Ascending aorta (tissue), 2 donors: ENCODE measurements at regions not wholly inside any gene's neighbourhood (a gene's known extent, or its start where the extent isn't known, plus 50 kb on each side); places are given as distances from the start of the nearest gene placed in this dataset.

Experiments
- DNase-seq, 2 donors: peaks; one replicate each; pipeline ENCODE4 v3.0.0-alpha.2; 2019; ENCODE audit warnings: low spot score in 2 of 2
- H3K27ac ChIP-seq, 2 donors: fragments of 200-600 bp; sonication (generic); one replicate each; pipeline ENCODE4 v1.5.1; 2016 to 2017; ENCODE audit warnings: mild to moderate bottlenecking in 1 of 2
- H3K27me3 ChIP-seq: fragments of 200-600 bp; sonication (generic); one replicate; pipeline ENCODE4 v1.5.1; 2017
- H3K36me3 ChIP-seq, 2 donors: fragments of 200-600 bp; sonication (generic); one replicate each; pipeline ENCODE4 v1.5.1; 2016
- H3K4me1 ChIP-seq, 2 donors: fragments of 200-600 bp; sonication (generic); one replicate each; pipeline ENCODE4 v1.5.1; 2016 to 2017; ENCODE audit warnings: mild to moderate bottlenecking in 1 of 2
- H3K4me3 ChIP-seq, 2 donors: fragments of 200-600 bp; sonication (generic); one replicate each; pipeline ENCODE4 v1.5.1; 2016 to 2017; ENCODE audit warnings: mild to moderate bottlenecking in 1 of 2
- H3K9me3 ChIP-seq, 2 donors: fragments of 200-600 bp; sonication (generic); one replicate each; pipeline ENCODE4 v1.5.1; 2016
- CTCF ChIP-seq, 3 experiments: fragments of 200-600 bp in 2 of 3; fragments of 450-650 bp in 1 of 3; sonication (generic) in 2 of 3; IDR thresholded peaks; one replicate each; pipeline ENCODE4 v1.5.1; 2016 to 2019; ENCODE audit warnings: antibody characterized with exemption in 3 of 3, mild to moderate bottlenecking in 1 of 3, moderate library complexity in 1 of 3
- intact Hi-C: fragments of 100-400 bp; cut with DNase I; formaldehyde crosslinking; loops from one replicate; pipeline ENCODE4 v1.15.1; 2023

- Histone ChIP-seq H3K4me1 (peaks cover 0 to 3% of the 10 kb centered on the region in 2 donors), H3K4me3 (peak overlapping the region; percentile 28 to 34), H3K9me3 (no peaks in the 10 kb centered on the region), H3K27me3 (no peaks in the 10 kb centered on the region), H3K27ac (no peak overlapping the region), H3K36me3 (no peaks in the 10 kb centered on the region)
- intact Hi-C loops = no loop called here
- TF ChIP-seq CTCF (IDR thresholded peaks at IDR 0.05) = no peak
- DNase-seq = no peak
Observed at GRCh38 chr4:181006499-181007260, 1236.5 kb upstream of the TENM3 start.

- DNase-seq = no peak
- Histone ChIP-seq H3K4me1 (peaks cover 0 to 3% of the 10 kb centered on the region in 2 donors), H3K27ac (no peak overlapping the region), H3K9me3 (no peaks in the 10 kb centered on the region), H3K27me3 (no peaks in the 10 kb centered on the region), H3K4me3 (no peak overlapping the region), H3K36me3 (no peaks in the 10 kb centered on the region)
- TF ChIP-seq CTCF (IDR thresholded peaks at IDR 0.05) = no peak
- intact Hi-C loops = no loop called here
Observed at GRCh38 chr4:181007751-181008150, 1235.5 kb upstream of the TENM3 start.

GRCh38 chr4:181008164-181008563, 1235.0 kb upstream of the TENM3 start:
- no peak for DNase-seq
- Histone ChIP-seq H3K36me3 (no peaks in the 10 kb centered on the region), H3K4me1 (peaks cover 0 to 3% of the 10 kb centered on the region in 2 donors), H3K27me3 (no peaks in the 10 kb centered on the region), H3K27ac (no peak overlapping the region), H3K9me3 (no peaks in the 10 kb centered on the region), H3K4me3 (no peak overlapping the region)
- intact Hi-C loops = no loop called here
- TF ChIP-seq CTCF (IDR thresholded peaks at IDR 0.05) = no peak

GRCh38 chr4:181013162-181013561, 1230.0 kb upstream of the TENM3 start:
- Histone ChIP-seq H3K9me3 (no peaks in the 10 kb centered on the region), H3K4me3 (no peak overlapping the region), H3K36me3 (no peaks in the 10 kb centered on the region), H3K4me1 (no peaks in the 10 kb centered on the region), H3K27ac (no peak overlapping the region), H3K27me3 (no peaks in the 10 kb centered on the region)
- TF ChIP-seq CTCF (IDR thresholded peaks at IDR 0.05) = no peak
- no peak for DNase-seq
- intact Hi-C loops = no loop called here

- Histone ChIP-seq H3K27ac (no peak overlapping the region), H3K4me3 (no peak overlapping the region), H3K9me3 (no peaks in the 10 kb centered on the region), H3K4me1 (no peaks in the 10 kb centered on the region), H3K27me3 (no peaks in the 10 kb centered on the region), H3K36me3 (no peaks in the 10 kb centered on the region)
- no peak for DNase-seq
- intact Hi-C loops = no loop called here
- TF ChIP-seq CTCF (IDR thresholded peaks at IDR 0.05) = no peak
Observed at GRCh38 chr4:181017038-181017437, 1226.2 kb upstream of the TENM3 start.
